ENCODE measurements at regions not wholly inside any gene's neighbourhood (a gene's known extent, or its start where the extent isn't known, plus 50 kb on each side); places are given as distances from the start of the nearest gene placed in this dataset.

- TF ChIP-seq CTCF (IDR thresholded peaks at IDR 0.05) = no peak
- no peak overlapping the region for H3K4me3 Mint-ChIP-seq
- no peaks in the 10 kb centered on the region; the same call in 1 of the 2 replicates for H3K27me3 Mint-ChIP-seq (ENCODE audit: insufficient read depth)
- H3K4me1 Mint-ChIP-seq (ENCODE audit: low read depth) = no peaks in the 10 kb centered on the region
- H3K9me3 Mint-ChIP-seq = peaks cover 59% of the 10 kb centered on the region
- H3K27ac Mint-ChIP-seq = no peak overlapping the region
- DNase-seq = no peak
- peaks cover 7% of the 10 kb centered on the region; the same call in 1 of the 2 replicates for H3K36me3 Mint-ChIP-seq (ENCODE audit: low read depth)
These were observed 205.9 kb downstream of the CBLN1 start for GRCh38 chr16:49075709-49076108.

GRCh38 chr16:49068224-49068623 lies 213.4 kb downstream of the CBLN1 start:
- Mint-ChIP-seq H3K9me3 (peaks cover 41% of the 10 kb centered on the region), H3K27ac (no peak overlapping the region), H3K4me3 (no peak overlapping the region), H3K27me3 (ENCODE audit: insufficient read depth) (no peaks in the 10 kb centered on the region), H3K4me1 (ENCODE audit: low read depth) (no peaks in the 10 kb centered on the region), H3K36me3 (ENCODE audit: low read depth) (no peaks in the 10 kb centered on the region)
- no peak for DNase-seq
- TF ChIP-seq CTCF (IDR thresholded peaks at IDR 0.05) = no peak

- Mint-ChIP-seq H3K27me3 (ENCODE audit: insufficient read depth) (no peaks in the 10 kb centered on the region), H3K9me3 (peaks cover 45% of the 10 kb centered on the region), H3K4me1 (ENCODE audit: low read depth) (no peaks in the 10 kb centered on the region), H3K36me3 (ENCODE audit: low read depth) (no peaks in the 10 kb centered on the region), H3K4me3 (no peak overlapping the region), H3K27ac (no peak overlapping the region)
- no peak for DNase-seq
- TF ChIP-seq CTCF (IDR thresholded peaks at IDR 0.05) = no peak
These were observed 213.9 kb downstream of the CBLN1 start for GRCh38 chr16:49067776-49068175.

GRCh38 chr16:49061137-49061714 lies 220.4 kb downstream of the CBLN1 start:
- Mint-ChIP-seq H3K36me3 (ENCODE audit: low read depth) (peaks cover 5% of the 10 kb centered on the region), H3K4me1 (ENCODE audit: low read depth) (no peaks in the 10 kb centered on the region), H3K27ac (no peak overlapping the region), H3K27me3 (ENCODE audit: insufficient read depth) (no peaks in the 10 kb centered on the region), H3K9me3 (peaks cover 41% of the 10 kb centered on the region), H3K4me3 (no peak overlapping the region)
- DNase-seq = no peak
- TF ChIP-seq CTCF (IDR thresholded peaks at IDR 0.05) = no peak

- Mint-ChIP-seq H3K36me3 (ENCODE audit: low read depth) (peaks cover 5% of the 10 kb centered on the region), H3K4me1 (ENCODE audit: low read depth) (no peaks in the 10 kb centered on the region), H3K4me3 (no peak overlapping the region), H3K9me3 (peaks cover 40% of the 10 kb centered on the region), H3K27me3 (ENCODE audit: insufficient read depth) (no peaks in the 10 kb centered on the region), H3K27ac (no peak overlapping the region)
- no peak for DNase-seq
- no peak for TF ChIP-seq CTCF (IDR thresholded peaks at IDR 0.05)
These were observed 220.9 kb downstream of the CBLN1 start for GRCh38 chr16:49060728-49061127.

- H3K4me1 Mint-ChIP-seq (ENCODE audit: low read depth) = no peaks in the 10 kb centered on the region
- no peak for TF ChIP-seq CTCF (IDR thresholded peaks at IDR 0.05)
- peaks cover 5% of the 10 kb centered on the region for H3K36me3 Mint-ChIP-seq (ENCODE audit: low read depth)
- H3K4me3 Mint-ChIP-seq = no peak overlapping the region
- H3K9me3 Mint-ChIP-seq = peaks cover 33% of the 10 kb centered on the region
- no peaks in the 10 kb centered on the region for H3K27me3 Mint-ChIP-seq (ENCODE audit: insufficient read depth)
- no peak for DNase-seq
- no peak overlapping the region for H3K27ac Mint-ChIP-seq
These were observed 223.3 kb downstream of the CBLN1 start for GRCh38 chr16:49058382-49058781.
